Stimulated activated CD8-positive, alpha-beta memory T cell treated with anti-CD3 and anti-CD28 coated beads, Interleukin-15, amount 100 ng/mL, for 48 hours (primary cell): ENCODE measurements at regions not wholly inside any gene's neighbourhood (a gene's known extent, or its start where the extent isn't known, plus 50 kb on each side); places are given as distances from the start of the nearest gene placed in this dataset.
"Not testable (repeated sequence)": the region's sequence is repeated elsewhere in the genome, so short reads cannot be mapped to it uniquely, and the experiment has no call there.

ENCODE experiments used
- DNase-seq, 2 donors: peaks; one replicate each; pipeline ENCODE4 v3.0.0-alpha.2; 2020; ENCODE audit warnings: low read depth in 2 of 2

- DNase-seq = peak; percentile 32 to 41
These were observed 69.4 kb upstream of the EVL start for GRCh38 chr14:99995700-99996356.

DNA sequence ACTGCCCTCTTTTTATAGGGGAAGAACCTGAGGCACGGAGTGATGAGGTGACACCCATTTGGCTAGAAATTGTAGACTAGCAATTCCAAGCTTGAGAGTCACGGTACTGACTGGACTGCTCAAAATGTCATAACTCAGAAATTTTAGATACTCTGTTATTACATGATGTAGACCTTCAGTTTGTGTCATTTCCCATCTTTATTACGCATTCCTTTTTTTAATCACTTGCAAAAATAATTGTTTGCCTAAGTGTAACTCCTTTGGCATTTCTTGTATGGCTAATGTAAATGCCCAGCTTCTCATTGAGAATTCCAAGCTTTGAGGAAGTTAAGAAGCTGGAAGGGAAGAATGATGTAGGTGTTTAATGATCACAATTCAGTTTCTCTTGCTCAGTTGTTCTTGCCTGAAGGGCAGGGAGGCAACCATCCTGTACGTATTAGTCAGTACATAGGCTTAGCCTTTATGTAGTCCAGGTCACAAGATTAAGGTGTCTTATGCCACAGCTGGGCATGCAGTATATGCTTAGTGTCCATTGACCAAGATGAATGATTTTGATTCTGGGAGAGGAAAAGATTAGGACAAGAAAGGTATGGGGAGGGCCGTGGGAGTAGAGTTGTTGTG is 68.2 kb upstream of the EVL start:
- no peak for DNase-seq

- not testable (repeated sequence) for DNase-seq
These were observed 64.8 kb upstream of the EVL start for GRCh38 chr14:100000398-100000797.

- DNase-seq = no peak
These were observed 60.8 kb upstream of the EVL start for GRCh38 chr14:100004392-100004791.

DNA sequence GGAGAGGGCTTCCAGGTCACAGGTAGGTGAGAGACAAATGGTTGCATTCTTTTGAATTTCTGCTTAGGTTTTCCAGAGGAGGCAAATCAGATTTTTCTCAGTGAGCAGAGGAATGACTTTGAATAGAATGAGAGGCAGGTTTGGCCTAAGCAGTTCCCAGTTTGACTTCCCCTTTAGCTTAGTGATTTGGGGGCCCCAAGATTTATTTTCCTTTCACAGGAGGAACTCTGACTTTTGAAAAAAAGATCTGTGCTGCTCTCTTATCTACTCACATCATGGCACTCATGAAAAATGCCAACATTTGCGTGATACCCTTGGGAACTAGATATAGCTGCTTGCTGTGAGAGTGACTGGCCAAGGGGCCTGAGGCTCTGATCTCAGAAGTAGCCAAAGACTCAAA is 58.0 kb upstream of the EVL start:
- DNase-seq = no peak

DNA sequence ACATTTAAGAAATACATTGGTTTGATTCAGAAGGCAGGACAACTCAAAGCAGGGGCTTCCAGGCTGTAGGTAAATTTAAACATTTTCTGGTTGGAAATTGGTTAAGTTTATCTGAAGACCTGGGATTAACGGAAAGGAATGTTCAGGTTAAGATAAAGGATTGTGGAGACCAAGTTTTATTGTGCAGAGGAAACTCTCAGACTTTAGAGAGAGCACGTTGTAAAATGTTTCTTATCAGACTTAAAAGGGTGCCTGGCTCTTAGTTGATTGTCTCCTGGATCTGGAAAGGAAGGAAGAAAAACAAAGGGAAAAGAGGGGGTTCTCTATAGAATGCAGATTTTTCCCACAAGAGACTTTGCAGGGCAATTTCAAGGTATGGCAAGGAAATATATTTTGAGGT is 55.4 kb upstream of the EVL start:
- not testable (repeated sequence) for DNase-seq

DNA sequence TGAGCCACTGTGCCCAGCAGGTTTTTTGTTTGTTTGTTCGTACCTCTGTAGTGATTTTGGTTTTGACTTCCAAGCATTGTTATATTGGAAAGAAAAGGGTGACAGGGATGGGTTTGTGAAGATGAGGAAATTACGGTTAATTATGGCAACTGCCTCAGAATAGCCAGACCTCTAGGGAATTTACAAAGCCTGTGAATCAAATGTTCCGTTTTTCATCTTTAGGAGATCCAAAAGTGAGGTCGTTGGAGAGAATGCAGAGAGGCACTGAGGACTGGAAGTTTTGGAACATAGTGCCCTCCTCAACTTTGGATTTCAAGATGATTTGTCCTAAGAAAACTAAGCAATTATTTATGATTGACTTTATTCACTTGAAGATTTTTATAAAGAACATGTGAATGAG is 54.5 kb upstream of the EVL start:
- DNase-seq = no peak

- no peak for DNase-seq
These were observed 53.4 kb upstream of the EVL start for GRCh38 chr14:100011628-100012325.

DNA sequence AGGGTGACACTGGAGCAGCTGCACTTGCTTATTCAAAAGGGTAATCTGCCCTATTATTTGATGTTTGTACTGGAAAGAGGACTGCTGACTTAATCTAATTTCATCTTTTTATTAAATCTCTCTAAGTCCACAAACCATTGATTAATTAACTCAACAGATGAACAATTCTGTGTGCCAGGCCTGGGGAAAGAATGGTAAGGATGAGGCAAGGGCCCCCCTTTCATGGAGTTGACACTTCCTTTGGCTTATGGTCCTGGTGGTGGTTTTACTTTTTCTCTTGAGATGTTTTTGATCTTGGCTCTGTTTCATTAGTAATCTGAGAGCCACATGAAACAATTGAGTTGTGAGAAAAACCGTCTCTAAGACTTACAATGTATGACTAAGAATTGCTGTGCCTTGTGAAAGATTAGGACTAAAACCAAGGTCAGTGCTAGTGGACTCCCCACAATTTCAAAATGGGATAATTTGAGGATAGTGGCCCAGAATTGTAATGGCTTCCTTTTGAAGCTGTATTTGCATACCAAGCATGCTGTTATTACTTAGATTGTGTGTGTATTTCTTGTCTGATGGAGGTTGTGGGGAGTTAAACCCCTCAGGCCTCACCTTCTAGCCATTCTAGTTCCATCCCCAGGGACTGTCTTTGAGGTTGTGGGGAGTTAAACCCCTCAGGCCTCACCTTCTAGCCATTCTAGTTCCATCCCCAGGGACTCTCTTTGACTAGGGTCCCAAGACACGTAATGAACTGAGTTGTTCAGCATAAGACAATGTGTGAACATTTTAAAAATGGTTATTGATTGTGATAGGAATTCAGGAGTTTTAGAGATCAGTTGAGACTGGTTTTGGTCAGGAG is 52.5 kb upstream of the EVL start:
- DNase-seq = no peak

DNA sequence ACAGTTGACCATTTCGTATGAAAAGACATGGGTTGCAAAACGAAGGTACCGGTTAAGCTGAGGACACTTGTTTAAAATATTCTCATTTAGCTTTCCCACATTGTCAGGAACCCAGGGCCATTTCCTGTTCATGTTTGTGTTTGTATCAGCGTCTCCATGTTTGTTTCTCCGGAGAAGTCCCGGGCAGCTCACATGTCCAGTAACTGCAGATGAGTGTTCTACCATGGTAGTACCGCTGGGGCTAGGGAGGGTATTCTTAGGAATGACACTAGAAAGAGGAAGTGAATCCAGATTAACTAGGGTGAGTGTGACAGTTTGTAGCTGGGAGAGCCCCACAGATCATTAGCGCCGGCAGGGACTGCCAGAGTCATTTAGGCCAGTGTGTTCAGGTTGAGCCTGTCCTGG is 50.0 kb upstream of the EVL start:
- DNase-seq = no peak
